ENCODE measurements at regions not wholly inside any gene's neighbourhood (a gene's known extent, or its start where the extent isn't known, plus 50 kb on each side); places are given as distances from the start of the nearest gene placed in this dataset.
"Not testable (repeated sequence)": the region's sequence is repeated elsewhere in the genome, so short reads cannot be mapped to it uniquely, and the experiment has no call there.

GRCh38 chr7:106346678-106347217 lies 62.0 kb upstream of the NAMPT start:
- WGBS, 3 donors, result 39 to 81% (median 53%) methylated on average over 2 of the region's 2 CpGs
- no peak overlapping the region for H3K27ac ChIP-seq (ENCODE audit: low read depth, low read length)

- 75 to 80% (median 78%) methylated on average over 2 of the region's 2 CpGs for WGBS, 3 donors
Observed at GRCh38 chr7:106346167-106346677, 61.4 kb upstream of the NAMPT start.

GRCh38 chr7:106345421-106346166 lies 60.8 kb upstream of the NAMPT start:
- peak overlapping the region; percentile 51 for H3K27ac ChIP-seq (ENCODE audit: low read depth, low read length)
- 42 to 77% (median 54%) methylated on average over 2 of the region's 2 CpGs for WGBS, 3 donors

More at GRCh38 chr7:106346167-106346677, 61.4 kb upstream of the NAMPT start:
- H3K27ac ChIP-seq (ENCODE audit: low read depth, low read length), result no peak overlapping the region

GRCh38 chr7:106344861-106345260 lies 60.1 kb upstream of the NAMPT start:
- WGBS, 3 donors, result 46 to 83% (median 65%) methylated on average over 4 of the region's 4 CpGs
- no peak overlapping the region for H3K27ac ChIP-seq (ENCODE audit: low read depth, low read length)

GRCh38 chr7:106344211-106344610 lies 59.4 kb upstream of the NAMPT start:
- 64 to 74% (median 73%) methylated on average over 3 of the region's 3 CpGs for WGBS, 3 donors
- H3K27ac ChIP-seq (ENCODE audit: low read depth, low read length), result no peak overlapping the region

GRCh38 chr7:106342049-106342448 lies 57.3 kb upstream of the NAMPT start:
- not testable (repeated sequence) for H3K27ac ChIP-seq (ENCODE audit: low read depth, low read length)
- 77 to 82% (median 78%) methylated on average over 3 of the region's 3 CpGs for WGBS, 3 donors

- 49 to 71% (median 70%) methylated on average over 3 of the region's 3 CpGs for WGBS, 3 donors
- not testable (repeated sequence) for H3K27ac ChIP-seq (ENCODE audit: low read depth, low read length)
Observed at GRCh38 chr7:106340247-106340596, 55.4 kb upstream of the NAMPT start.

- WGBS, 3 donors, result 0 to 86% (median 70%) methylated on average over 1 of the region's 1 CpG
- H3K27ac ChIP-seq (ENCODE audit: low read depth, low read length), result no peak overlapping the region
Observed at GRCh38 chr7:106339513-106340246, 54.9 kb upstream of the NAMPT start.

- WGBS, 3 donors, result 51 to 77% (median 67%) methylated on average over 2 of the region's 2 CpGs
- no peak overlapping the region for H3K27ac ChIP-seq (ENCODE audit: low read depth, low read length)
Observed at GRCh38 chr7:106337754-106338153, 53.0 kb upstream of the NAMPT start.

- H3K27ac ChIP-seq (ENCODE audit: low read depth, low read length), result no peak overlapping the region
Observed at GRCh38 chr7:106335814-106336213, 51.0 kb upstream of the NAMPT start.
